Stimulated activated CD8-positive, alpha-beta memory T cell treated with anti-CD3 and anti-CD28 coated beads, Interleukin-7, amount 100 ng/mL, for 48 hours (primary cell): ENCODE measurements at regions not wholly inside any gene's neighbourhood (a gene's known extent, or its start where the extent isn't known, plus 50 kb on each side); places are given as distances from the start of the nearest gene placed in this dataset.
"Not testable (repeated sequence)": the region's sequence is repeated elsewhere in the genome, so short reads cannot be mapped to it uniquely, and the experiment has no call there.

Source experiments
- DNase-seq, 2 donors: peaks; one replicate each; pipeline ENCODE4 v3.0.0-alpha.2; 2020; ENCODE audit warnings: low read depth in 1 of 2; ENCODE audit errors: extremely low read depth in 1 of 2

- no peak for DNase-seq
Measured at GRCh38 chr21:34219334-34220060, 144.3 kb upstream of the KCNE2 start.

DNA sequence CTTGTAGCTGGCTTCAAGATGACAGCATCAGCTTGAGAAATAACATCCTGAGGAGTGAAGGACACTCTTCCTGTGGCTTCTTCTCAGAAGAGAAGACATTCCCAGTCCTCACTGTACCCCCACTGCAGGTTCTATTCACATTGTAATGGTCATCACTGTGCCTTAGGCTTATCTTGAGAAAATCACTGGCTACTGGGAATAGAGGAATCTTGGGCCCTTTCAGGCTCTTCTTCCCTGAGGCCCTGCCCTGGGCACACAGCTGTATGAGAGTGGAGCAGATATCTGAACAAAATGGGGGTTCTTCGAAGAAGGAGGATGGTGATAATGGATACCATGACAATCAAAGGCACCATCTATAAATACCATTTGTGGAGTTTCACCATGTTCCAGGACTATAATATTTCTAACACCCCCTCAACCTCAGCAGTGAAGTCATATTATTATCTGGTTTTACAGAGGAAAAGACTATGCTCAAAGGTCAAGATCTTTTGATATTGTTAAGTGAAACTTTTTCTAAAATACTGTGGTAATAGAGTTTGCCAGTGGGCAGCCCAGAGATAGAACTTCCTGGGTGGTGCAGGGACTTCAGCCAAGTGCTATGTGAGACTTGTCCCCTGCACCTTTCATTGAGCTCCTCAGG is 143.1 kb upstream of the KCNE2 start:
- DNase-seq = no peak

DNA sequence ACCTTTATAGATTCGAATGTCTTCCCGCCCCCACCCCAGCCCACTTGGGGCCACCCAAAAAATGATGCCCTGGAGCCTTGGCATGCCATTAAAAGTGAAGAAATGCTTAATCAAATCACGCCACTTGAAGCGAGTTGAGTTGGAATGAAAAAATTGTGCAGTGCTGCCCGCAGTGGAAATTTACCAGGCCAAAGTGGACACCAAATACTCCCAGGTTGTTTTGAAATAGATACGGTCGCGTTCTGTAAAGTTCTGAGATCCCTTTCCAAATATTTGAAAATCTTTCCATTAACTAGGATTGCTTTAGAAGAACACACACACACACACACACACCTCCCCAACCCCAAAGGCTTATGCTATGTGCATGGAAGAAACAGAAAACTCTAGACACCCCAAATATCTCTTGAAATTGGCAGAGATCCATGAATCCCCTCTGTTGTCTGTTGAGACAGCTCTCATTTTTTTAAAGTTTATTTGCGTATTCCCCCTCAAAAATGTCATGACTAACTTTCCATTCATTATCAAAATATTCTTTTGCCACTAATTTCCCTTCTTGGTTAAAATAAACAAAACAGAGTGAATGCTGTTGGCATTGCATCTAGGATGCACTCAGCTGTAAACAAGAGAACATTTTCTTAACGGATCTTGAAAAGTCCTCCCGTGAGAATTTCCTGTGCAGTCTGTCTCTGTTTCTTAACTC is 142.3 kb upstream of the KCNE2 start:
- no peak for DNase-seq

GRCh38 chr21:34222031-34222335 is 141.8 kb upstream of the KCNE2 start:
- DNase-seq = no peak

DNA sequence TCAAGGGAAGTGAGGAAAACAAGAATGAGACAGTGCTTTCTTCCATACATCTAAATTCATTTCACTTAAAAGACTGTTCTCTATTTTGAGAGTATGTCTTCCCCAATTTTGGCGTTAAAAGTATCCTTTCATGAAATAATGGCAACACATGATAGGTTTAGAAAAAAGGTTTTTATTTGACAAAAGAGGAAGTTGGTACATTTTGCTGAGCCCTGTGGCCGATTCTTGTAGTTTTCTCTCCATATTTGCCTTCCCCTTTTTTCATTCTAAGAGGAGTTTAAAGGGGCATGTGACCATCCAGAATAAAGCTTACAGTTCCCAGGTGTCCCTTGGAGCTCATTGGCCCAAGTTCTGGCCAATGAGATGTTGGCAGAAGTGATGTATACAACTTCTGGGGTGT is 140.4 kb upstream of the KCNE2 start:
- no peak for DNase-seq

DNA sequence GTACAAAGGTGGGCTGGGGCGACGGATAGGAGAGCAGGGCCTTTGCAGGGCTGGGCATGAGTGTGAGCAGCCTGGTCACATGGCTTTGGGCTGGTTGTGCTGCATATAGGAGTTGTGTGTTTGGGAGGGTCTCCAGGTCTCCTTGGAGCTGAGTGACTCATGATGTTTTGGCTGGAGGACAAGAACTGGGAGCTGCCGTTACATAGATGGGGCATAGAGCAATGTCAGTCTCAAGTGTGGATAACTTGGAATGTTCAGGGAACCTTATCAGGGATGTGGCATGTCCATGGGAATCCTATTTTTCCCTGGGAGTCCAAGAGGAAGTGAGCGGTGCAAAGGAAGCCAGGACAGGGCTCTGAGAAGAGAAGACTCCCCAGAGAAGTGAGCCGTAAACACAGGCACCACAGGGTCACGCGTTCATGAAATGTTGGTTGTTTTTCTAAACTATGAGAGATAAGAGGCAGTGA is 136.4 kb upstream of the KCNE2 start:
- DNase-seq = no peak

- DNase-seq = no peak
Measured at GRCh38 chr21:34228792-34229191, 135.0 kb upstream of the KCNE2 start.

DNA sequence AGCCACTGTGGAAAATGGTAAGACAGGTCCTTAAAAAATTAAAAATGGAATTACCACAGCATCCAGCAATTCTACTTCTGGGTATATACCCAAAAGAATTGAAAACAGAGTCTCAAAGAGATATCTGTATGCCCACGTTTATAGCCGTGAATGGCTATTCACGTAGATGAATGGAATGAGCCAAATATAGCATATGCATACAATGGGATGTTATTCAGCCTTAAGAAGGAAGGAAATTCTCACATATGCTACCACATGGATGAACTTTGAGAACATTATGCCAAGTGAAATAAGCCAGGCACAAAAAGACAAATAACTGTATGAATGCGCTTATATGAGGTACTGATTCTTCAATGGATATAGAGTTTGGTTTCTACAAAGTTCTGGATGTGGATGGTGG is 134.5 kb upstream of the KCNE2 start:
- no peak for DNase-seq

- not testable (repeated sequence) for DNase-seq
Measured at GRCh38 chr21:34233741-34234140, 130.1 kb upstream of the KCNE2 start.

DNA sequence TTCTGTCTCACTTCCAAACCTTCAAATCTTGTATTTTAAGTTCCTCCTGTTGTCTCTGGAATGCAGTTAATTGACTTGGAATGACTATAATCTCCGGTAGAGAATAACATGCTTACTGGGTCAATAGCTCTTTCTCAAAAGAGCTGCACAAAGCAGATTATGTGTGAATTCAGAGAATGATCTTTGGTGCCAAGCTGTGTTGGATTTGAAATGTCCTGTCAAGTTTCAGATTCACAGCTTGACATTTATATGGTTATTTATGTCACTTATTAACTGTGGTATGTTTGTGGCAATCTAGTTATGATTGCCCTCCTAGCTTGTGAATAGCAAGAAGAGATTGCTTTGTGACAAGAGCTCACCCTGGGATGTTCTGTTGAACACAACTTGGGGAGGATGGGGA is 128.3 kb upstream of the KCNE2 start:
- DNase-seq = no peak

DNA sequence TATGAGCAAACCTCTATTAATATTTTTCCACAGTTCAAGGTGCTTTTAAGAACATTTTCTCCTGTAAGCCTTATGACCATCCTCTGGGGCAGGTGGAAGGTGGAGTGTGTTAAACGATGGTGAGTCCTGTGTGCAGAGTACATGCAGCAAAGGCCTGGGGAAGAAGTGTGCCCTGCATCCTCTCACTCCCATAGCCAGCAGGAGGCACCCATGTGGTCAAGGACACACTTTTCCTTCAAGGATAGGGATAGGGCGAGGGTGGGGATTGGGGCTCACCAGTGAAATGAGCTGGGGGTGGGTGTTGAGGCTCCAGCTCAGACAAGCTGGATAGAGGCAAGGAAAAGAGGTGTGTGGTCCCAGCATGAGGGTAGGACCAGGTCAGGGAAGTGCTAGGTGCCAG is 120.8 kb upstream of the KCNE2 start:
- DNase-seq = no peak

- peak in 1 of 2 donors; percentile 11 for DNase-seq
Measured at GRCh38 chr21:34243562-34243961, 120.2 kb upstream of the KCNE2 start.

- no peak for DNase-seq
Measured at GRCh38 chr21:34252751-34253150, 111.1 kb upstream of the KCNE2 start.

- no peak for DNase-seq
Measured at GRCh38 chr21:34255073-34255472, 108.7 kb upstream of the KCNE2 start.

- DNase-seq = no peak
Measured at GRCh38 chr21:34260277-34261008, 103.4 kb upstream of the KCNE2 start.

DNA sequence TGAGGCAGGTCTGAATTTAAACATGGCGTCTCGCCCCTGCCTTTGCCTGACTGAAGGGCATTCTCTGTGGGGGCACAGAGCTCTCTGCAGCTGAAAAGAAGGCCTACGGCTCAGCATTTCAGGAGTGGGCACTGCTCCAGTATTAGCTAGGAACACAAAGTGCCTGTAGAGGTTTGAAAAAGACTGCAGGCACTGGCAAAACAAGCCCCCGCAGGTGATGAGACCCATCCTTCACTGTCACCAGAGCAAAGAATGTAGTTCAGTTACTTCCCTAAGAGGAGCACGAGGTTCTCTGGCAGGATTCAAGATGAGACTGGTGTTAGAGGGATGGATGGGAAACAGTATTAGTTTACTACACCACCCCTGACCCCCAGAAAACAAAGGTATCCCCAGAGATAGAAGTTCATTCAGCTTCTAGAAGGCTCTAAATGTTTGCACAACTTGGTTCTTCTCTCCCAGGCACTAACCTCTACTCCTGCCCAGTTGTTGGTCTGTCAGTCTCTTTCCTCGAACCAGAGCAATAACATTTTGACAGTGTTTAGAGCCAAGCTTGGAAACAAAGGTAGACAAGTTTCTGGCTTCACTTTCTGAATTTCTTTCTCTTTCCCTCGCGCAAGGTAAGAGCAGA is 101.9 kb upstream of the KCNE2 start:
- DNase-seq = no peak

DNA sequence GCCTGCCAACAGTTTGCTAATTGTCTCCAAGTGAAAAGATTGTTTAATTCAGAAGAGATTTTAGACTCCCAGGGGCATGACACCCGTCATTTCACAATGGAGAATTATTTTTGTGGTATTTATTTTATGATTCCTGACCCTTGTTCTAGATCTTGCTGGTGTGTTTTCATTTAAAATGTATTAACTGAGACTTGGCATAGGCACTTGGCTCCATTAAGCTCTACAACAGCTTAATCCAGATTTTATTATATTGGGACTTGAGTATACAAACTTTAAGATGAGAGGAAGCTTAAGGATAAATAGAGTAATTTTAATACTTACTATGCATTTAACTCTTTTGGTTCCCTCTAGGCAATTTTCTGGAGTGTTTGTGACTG is 101.3 kb upstream of the KCNE2 start:
- no peak for DNase-seq

- no peak for DNase-seq
Measured at GRCh38 chr21:34263629-34264028, 100.2 kb upstream of the KCNE2 start.

GRCh38 chr21:34266351-34266750 is 97.5 kb upstream of the KCNE2 start:
- no peak for DNase-seq

DNA sequence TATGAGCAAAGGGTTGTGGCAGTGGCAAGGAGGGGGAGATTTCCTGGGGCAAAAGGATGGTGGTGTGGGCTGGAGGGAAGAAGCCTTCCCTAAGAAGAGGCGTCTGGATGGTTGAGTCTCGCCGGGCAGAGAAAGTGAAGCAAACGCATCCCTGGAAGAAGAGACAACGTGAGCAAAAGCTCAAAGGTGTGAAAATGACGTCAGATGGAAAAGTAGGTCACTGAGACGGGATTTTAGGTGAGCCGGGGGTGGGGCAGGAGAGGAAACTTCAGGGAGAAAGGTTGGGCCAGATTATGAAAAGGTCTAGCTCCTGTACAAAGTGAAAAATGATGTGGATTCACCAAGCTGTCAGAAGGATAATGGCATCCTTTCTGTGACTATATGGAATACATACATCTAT is 95.3 kb upstream of the KCNE2 start:
- no peak for DNase-seq

DNA sequence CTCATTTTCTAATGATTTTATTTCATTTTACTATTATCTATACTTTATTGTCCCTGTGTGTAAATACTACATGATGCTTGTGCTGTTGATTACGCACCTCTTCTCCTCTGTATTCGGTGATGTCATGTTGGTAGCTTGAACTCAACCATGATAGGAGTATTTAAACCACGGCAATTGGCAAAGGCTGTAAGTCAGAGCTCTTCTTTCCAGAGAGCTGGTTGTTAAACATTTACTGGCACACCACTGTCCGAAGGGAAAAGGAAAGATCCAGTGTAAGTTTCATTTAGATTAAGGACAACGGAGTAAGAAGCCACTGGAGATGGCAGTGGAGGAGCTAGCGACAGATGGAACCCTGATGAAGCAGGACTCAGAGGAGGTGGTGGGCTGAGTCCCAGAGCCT is 93.4 kb upstream of the KCNE2 start:
- DNase-seq = no peak
